Stimulated activated CD4-positive, alpha-beta T cell treated with anti-CD3 and anti-CD28 coated beads, TNF-alpha, amount 100 ng/mL, for 4 hours (primary cell): ENCODE measurements at regions not wholly inside any gene's neighbourhood (a gene's known extent, or its start where the extent isn't known, plus 50 kb on each side); places are given as distances from the start of the nearest gene placed in this dataset.
"Not testable (repeated sequence)": the region's sequence is repeated elsewhere in the genome, so short reads cannot be mapped to it uniquely, and the experiment has no call there.

Source experiments
- DNase-seq, 3 experiments: peaks; one replicate each; pipeline ENCODE4 v3.0.0-alpha.2; 2020; ENCODE audit warnings: low read depth in 3 of 3

DNA sequence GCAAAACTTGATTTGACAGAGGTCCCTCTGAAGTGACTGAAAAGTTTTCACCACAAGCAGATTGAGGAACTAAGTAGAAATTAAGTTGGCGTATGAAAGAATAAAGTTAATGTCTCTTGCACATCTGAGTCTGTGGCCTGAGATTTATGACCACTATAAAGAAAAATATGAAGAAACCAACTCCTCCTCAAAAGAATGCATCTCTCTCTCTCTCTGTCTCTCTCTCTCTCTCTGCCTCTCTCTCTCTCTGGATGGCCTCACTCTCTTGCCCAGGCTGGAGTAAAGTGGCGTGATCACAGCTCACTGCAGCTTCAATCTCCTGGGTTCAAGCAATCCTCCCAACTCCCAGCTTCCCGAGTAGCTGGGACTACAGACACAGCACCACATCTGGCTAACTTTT, 55.2 kb downstream of the RPL22L1 start:
- DNase-seq = no peak

DNA sequence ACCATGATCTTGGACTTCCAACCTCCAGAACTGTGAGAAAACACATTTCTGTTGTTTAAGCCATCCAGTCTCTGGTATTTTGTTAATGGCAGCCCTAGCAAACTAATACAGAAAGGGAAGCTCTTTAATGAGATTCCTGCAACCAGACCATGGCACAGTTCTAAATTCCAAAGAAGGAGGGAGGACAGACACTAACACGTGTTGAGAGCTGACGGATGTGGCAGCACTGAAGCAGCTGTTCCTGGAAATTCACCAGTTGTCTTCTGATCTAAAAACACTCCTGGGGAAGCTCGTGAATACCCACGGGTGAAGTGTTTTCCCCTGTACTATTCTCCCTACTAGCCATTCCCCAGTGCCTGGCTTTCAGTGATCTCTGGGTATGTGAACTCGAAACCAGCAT, 56.7 kb downstream of the RPL22L1 start:
- no peak for DNase-seq

DNA sequence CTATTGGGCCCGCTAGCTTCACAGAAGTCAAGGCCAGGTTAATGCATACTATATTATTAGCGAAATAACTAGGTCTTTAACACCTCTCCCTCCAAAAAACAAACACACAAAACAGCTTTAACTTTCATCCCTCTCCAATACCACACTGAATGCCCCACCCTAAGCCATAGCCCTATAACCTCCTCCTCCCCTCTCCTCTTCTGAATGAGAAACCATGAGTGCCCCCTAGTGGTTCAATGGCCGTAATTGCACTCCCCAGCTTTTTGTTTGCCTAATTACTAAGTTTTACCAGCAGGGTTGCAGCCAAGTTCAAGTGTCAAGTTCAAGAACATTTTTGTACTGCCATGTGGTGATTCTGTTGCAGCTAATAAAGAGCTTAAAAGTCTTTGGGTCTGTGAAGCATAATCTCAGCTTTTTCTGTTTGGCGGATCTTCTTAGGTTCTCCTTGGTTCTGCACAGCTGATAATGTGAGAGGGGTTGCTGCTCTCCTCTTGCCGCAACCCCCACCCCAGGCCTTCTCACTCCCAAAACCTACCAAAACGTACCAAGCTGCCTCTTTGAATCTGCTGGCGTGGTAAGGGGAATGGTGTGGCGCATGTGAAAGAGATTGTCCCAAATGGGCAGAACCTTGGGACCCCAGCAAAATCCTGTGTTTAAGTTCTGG, 57.9 kb downstream of the RPL22L1 start:
- peak; percentile 13 to 45 (median 22) for DNase-seq

DNA sequence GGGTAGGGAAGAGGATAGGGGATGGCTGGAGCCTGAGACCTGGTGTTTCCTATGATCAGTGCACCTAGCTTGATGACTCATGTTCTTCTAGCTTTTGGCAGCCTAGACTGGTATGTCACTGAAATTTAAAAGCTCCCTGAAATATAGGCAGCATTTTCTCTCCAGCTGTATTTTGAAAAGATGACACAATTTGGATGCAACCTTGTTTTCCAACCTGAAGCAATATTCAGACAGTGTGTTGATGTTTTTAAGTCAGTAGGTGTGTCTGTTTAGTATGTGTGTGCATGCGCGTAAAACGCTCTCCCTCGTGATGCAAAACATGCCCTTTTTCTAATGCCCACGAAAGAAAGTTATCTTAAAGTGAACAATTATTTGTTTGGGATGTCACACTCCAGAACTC, 58.5 kb downstream of the RPL22L1 start:
- DNase-seq = no peak

DNA sequence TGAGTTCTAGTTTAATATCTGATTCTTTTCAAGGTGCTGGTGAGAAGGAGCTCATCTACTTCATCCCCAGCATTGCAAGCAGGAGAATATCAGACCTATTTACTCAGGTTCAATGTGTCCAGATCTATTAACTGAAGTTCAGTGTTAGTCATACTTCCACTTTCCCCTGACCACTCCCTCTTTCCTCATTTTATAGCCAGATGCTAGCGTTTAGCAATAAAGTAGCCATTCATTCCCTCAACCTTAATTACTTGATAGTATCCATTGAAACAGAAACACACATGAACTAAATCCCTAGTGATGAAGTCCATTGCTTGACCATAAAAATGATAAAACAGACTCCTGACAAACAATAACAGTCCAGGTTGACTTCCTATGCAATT, 60.0 kb downstream of the RPL22L1 start:
- DNase-seq = no peak

DNA sequence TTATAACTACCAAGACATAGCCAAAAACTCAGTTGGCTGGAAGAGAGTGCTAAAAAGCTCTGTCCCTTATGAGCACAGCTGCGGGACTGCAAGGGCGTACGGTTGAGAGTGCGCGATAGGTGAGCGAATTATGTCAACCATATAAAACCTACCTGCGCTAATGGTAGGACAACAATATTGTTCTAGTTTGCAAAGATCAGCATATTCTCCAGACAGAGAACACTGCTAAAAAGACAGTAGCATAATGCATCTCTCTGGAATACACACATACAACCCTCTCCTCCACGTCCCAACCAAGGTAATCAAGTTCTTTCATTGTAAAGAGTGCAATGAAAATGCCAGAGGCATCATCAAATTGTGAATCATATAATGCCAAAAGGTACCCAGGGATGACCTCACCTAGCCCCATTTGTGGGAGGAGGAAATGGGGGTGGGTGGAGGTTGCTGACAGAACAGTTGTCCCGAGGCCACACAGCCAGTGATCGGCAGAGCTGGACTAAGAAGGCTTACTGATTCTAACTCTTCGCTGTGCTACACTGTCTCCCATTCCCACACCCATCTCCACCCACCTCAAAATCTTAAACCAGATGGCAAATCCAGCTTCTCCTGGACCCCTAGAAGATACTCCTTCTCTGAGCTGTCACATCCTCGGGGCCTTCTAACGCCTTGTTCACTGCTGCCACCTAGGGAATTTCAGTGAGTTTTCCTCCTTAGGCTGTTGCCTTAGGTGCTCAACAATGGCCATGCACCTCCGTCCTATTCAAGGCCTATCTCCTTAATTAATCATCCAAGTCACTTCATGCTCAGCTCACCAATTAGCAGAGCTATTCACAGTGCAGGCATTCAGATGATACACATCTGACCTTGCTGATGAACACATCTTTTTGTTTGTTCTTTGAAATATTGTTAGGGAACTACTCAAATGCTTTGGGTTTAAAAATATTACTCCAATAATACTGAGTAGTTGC, 60.7 kb downstream of the RPL22L1 start:
- DNase-seq = no peak

DNA sequence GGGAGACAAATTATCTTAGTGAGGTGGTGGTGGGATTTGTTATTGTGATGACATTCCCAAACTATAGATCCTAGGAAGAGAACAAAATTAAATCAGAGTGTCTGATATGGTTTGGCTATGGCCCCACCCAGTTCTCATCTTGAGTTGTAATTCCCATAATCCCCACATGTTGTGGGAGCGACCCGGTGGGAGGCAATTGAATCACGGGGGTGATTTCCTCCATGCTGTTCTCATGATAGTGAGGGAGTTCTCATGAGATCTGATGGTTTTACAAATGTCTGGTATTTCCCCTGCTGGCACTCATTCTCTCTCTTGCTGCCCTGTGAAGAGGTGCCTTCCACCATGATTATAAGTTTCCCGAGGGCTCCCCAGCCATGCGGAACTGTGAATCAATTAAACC, 62.0 kb downstream of the RPL22L1 start:
- DNase-seq = no peak

DNA sequence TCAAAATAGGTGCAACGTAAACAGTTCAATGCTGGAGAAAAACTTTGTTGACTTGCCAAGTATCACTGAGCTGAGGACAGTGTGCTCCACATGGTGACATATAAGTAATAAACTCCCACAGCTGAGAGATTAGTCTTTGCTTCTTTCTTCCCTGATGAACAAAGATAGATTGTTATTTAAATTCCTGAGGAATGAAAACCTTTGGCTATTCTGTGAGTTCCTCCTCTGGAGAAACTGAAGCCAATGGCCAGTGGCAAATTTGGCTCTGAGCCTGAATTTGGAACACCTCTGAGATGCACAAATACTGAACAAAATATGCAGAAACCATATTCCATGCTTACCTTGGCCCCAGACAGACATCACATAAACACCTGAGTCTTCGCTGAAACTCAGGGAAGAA, 63.3 kb downstream of the RPL22L1 start:
- no peak for DNase-seq

DNA sequence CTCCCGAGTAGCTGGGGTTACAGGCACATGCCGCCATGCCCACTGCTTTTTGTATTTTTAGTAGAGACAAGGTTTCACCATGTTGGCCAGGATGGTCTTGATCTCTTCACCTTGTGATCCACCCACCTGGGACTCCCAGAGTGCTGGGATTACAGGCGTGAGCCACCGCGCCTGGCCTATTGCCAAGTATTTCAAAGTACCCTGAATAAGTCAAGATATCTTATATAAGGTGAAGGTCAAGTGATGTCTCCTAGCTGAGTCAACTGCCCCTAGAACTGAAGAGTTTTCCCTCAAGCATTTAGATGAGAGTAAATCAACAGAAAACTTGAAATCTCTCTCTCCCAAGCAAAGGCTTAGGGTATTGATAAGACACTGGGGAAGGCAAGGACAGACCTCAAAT, 63.9 kb downstream of the RPL22L1 start:
- DNase-seq = no peak

DNA sequence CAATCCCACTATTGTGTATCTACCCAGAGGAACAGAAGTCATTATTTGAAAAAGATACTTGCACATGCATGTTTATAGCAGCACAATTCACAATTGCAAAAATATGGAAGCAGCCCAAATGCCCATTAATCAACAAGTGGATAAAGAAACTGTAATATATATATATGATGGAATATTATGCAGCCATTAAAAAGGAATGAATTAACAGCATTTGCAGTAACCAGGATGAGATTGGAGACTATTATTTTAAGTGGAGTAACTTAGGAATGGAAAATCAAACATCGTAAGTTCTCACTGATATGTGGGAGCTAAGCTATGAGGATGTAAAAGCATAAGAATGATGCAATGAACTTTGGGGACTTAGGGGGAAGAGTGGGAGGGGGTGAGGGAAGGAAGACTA, 64.7 kb downstream of the RPL22L1 start:
- not testable (repeated sequence) for DNase-seq

DNA sequence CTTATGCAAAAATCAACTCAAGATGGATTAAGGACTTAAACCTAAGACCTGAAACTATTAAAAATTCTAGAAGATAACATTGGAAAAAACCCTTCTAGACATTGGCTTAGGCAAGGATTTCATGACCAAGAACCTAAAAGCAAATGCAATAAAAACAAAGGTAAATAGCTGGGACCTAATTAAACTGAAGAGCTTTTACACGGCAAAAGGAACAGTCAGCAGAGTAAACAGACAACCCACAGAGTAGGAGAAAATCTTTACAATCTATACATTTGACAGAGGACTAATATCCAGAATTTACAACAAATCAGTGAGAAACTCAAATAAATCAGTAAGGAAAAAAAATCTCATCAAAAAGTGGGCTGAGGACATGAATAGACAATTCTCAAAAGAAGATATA, 65.4 kb downstream of the RPL22L1 start:
- not testable (repeated sequence) for DNase-seq

DNA sequence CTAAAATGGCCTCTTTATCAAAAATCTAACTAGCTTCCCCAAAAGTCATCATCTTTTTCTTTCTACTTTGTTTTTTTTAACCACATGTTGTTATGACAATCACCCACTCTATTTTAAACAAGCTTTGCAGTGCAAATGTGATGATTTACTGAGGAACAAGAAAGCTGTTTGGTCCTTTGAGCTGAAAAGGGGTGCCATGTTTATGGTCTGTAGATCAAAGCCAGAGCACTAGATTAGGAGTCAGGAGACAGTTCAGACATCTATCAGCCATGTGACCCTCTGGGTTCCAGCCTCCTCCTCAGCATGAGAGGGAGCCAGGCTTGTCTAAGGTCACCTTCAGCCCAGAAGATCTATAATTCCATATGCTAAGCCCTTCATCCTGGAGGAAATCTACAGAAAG, 65.9 kb downstream of the RPL22L1 start:
- no peak for DNase-seq

DNA sequence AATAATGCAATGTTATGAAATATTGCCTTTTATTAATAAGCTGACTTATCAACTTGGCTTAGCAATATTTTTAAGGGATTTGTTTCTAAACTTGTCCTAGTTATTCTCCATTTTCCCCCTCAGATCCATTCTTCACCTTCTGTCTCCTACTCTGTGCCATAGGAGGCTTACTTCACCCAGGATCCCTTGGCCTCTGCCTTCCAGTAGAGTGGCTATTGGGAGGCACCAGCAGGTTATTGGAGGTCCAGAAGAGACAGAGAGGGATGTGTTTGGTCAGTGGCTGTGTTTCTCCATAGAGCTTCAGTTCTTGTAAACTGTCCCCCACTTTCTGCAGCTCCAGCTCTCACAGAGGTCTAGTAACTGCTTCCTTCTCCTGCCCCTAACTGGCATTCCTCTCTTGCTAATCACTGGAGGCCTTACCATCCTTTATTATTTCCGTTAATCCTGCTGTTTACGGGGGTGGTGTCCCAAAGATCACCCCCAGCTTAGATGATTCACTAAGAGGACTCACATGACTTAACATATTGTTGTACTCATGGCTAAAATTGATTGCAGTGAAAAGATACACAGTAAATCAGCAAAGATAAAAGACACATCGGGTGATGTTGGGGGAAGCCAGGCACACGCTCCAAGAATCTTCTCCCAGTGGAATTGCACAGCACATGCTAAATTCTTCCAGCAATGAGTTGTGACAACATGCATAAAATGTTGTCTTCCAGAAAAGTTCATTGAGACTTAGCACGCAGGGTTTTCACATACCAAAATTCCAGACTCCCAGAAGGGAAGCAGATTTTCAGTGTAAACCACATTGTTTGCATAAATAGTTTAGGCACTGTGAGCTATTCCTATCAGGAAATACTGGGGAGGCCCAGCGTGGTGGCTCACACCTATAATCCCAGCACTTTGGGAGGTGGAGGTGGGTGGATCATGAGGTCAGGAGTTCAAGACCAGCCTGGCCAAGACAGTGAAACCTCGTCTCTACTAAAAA, 67.5 kb downstream of the RPL22L1 start:
- DNase-seq = no peak

DNA sequence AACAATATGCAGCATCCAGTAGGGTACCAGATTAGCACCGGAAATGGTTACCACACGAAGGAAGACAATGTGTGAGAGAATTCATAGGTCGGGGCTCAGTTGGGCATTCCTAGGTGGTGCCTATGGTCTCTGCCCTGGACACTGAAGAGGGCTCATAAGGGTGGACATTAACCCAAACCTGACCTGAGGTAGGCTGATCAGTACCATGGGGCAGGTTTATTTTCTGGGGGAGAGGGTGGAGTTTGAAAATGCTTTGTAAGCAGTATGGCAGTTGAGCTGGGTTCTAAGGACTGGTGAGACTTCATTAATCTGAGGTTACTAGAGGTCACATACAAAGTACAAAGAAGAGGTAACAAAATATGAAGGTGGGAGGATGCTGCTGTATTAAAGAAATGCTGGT, 68.4 kb downstream of the RPL22L1 start:
- no peak for DNase-seq

DNA sequence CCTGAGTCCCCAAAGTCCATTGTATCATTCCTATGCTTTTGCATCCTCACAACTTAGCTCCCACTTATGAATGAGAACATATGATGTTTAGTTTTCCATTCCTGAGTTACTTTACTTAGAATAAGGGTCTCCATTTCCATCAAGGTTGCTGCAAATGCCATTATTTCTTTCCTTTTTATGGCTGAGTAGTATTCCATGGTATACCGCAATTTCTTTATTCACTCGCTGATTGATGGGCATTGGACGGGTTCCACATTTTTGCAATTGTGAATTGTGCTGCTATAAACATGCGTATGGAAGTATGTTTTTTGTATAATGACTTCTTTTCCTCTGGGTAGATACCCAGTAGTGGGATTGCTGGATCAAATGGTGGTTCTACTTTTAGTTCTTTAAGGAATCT, 69.7 kb downstream of the RPL22L1 start:
- not testable (repeated sequence) for DNase-seq

DNA sequence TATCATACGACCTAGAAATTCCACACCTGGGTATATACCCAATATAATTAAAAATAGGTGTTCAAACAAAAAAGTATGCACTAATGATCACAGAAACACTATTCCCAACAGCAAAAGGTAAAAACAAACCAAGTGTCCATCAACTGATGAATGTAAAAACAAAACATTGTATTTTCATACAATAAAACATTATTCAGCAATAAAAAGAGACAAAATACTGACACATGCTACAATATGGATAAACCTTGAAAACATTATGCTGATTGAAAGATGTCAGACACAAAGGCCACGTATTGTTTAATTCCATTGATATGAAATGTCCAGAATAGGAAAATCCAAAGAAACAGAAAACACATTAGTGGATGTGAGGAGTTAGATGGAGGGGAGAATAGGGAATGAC, 71.0 kb downstream of the RPL22L1 start:
- DNase-seq = no peak

DNA sequence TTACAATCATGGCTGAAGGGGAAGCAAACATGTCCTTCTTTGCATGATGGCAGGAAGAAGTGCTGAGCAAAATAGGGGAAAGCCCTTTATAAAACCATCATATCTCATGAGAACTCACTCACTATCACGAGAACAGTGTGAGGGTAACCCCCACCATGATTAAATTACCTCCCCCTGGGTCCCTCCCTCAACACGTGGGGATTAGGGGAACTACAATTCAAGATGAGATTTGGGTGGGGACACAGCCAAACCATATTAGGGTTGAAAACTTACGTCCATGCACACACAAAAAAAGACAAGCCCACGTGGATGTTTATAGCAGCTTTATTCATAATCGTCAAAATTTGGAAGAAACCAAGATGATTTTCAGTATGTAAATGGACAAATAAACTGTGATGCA, 72.3 kb downstream of the RPL22L1 start:
- DNase-seq = no peak

DNA sequence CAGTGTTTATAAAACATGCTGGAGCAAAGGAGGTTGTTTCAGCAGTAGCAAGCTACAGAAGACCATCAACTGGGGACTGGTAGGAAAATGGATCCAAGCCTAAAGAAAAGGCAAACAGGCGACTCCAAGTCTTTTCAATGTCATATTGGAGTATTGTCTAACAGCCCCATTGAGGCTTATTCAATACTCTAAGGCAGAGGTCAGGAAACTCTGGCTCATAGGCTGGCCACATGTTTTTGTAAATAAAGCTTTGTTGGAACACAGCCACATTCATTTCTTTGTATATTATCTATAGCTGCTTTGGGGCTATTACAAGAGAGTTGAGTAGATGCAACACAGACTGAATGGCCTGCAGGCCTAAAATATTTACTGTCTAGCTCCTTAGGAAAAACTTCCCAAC, 77.5 kb downstream of the RPL22L1 start:
- DNase-seq = no peak

DNA sequence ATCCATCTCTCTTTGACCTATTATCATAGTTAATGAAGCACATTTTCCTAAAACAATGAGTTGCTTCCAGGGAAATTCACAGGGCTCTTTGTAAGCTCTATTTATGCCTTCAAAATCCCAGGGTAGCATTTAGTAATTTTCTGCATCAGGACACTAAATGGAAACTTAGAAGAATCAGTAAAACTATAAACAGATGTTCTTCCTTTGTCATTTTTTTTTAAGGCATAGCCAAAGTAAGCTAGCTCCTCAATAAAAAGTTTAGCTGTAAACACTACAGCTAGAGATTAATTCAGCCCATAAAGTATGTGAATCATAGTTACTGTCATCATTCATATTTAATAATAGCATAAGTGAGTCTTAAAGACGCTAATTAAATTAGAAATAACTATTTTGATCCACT, 79.3 kb downstream of the RPL22L1 start:
- DNase-seq = no peak

DNA sequence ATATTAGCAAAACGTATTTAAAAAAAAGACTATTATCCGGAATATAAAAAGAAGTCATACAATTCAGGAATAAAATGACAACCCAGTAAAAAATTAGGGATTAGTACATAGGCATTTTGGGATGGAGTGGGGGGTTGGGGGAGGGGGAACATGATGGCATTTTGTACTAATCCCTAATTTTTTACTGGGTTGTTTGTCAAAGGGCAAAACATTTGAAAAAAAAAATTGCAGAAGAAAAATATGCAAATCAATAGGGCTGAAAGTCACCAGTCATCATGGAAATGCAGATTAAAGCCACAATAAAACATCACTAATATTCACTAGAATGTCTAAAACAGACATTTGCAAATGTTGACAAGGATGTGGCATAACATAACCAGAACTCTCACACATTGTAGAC, 82.5 kb downstream of the RPL22L1 start:
- no peak for DNase-seq

DNA sequence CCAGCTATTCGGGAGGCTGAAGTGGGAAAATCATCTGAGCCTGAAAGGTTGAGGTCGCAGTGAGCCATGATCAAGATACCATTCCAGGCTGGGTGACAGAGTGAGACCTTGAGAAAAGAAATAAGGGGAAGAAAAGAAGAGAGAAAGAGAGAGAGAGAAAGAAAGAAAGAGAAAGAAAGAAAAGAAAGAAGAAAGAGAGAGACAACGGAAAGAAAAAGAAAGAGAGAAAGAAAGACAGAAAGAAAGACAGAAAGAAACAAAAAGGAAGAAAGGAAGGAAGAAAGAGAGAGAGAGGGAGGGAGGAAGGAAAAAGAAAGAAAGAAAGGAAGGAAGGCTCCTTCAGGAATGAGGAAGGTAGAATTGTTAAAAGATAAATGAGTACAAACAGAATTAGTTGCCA, 84.5 kb downstream of the RPL22L1 start:
- no peak for DNase-seq

DNA sequence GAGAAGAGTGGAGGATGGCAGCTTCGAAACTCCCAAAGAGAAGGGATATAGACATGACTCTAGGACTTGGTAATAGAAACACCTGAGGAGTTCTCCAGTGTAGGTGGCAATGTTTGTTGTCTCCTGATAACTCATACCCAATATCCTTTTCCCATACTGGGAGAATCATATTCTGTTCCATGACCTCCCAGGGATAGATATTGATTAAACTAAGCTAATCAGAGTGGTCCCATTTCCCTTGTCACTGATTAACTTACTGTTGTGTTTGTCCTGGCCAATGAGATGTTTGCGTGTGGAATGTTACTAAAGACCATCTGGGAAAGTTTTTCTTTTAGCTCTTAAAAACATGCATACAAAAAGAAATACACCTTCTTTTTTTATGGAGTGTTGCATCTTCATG, 85.6 kb downstream of the RPL22L1 start:
- no peak for DNase-seq
